BJ (cell line): ENCODE measurements at regions not wholly inside any gene's neighbourhood (a gene's known extent, or its start where the extent isn't known, plus 50 kb on each side); places are given as distances from the start of the nearest gene placed in this dataset.

Experiments used
- CTCF ChIA-PET: fragments of 350-600 bp; formaldehyde crosslinking; extraction: SDS; loops from one replicate; lab custom pipeline; 2021; ENCODE audit warnings: antibody characterized with exemption, inconsistent platforms; lab: Yijun Ruan, JAX
- POLR2A ChIA-PET: fragments of 300-600 bp; sonication (Branson Sonifier 250); formaldehyde crosslinking; extraction: SDS; loops from one replicate; lab custom pipeline; 2021; ENCODE audit warnings: antibody characterized with exemption; lab: Charles Lee
- DNase-seq: peaks from one replicate; pipeline ENCODE4 v3.0.0-alpha.2; 2011; ENCODE audit warnings: low read depth
- H3K27me3 ChIP-seq: 2 replicates; pipeline ENCODE4 v1.6.0; 2011; ENCODE audit warnings: low read length; ENCODE audit not compliant: control insufficient read depth, insufficient read depth
- H3K36me3 ChIP-seq: 2 replicates; pipeline ENCODE4 v1.5.1; 2011; ENCODE audit warnings: low read length; ENCODE audit not compliant: control insufficient read depth, insufficient read depth
- H3K4me3 ChIP-seq: 2 replicates; pipeline ENCODE4 v1.5.1; 2011; ENCODE audit warnings: low read depth, mild to moderate bottlenecking, control low read depth, low read length
- CTCF ChIP-seq: IDR thresholded peaks from 2 replicates; pipeline ENCODE4 v1.5.1; 2011; ENCODE audit warnings: low read depth, mild to moderate bottlenecking, control low read depth, inconsistent platforms, low read length, moderate library complexity; ENCODE audit not compliant: insufficient read depth

GRCh38 chr13:109955598-109955997 lies 169.2 kb upstream of the IRS2 start:
- no peak for TF ChIP-seq CTCF
- Histone ChIP-seq H3K36me3 (no peaks in the 10 kb centered on the region), H3K27me3 (no peaks in the 10 kb centered on the region), H3K4me3 (no peak overlapping the region)
- ChIA-PET POLR2A (no interaction called here), CTCF (interaction anchor here (1.5 kb wide), 1 partner anchor 170 kb away, joined by 4 read pairs; no protein-coding TSS in a partner anchor)
- DNase-seq, result no peak

GRCh38 chr13:109954441-109954840 lies 168.1 kb upstream of the IRS2 start:
- no peak for TF ChIP-seq CTCF
- H3K27me3 ChIP-seq, result no peaks in the 10 kb centered on the region
- ChIA-PET CTCF (no interaction called here), POLR2A (no interaction called here)
- no peak overlapping the region for H3K4me3 ChIP-seq
- no peaks in the 10 kb centered on the region for H3K36me3 ChIP-seq
- DNase-seq, result no peak

- ChIA-PET CTCF (no interaction called here), POLR2A (no interaction called here)
- Histone ChIP-seq H3K4me3 (no peak overlapping the region), H3K27me3 (no peaks in the 10 kb centered on the region), H3K36me3 (no peaks in the 10 kb centered on the region)
- TF ChIP-seq CTCF, result no peak
- DNase-seq, result no peak
Observed at GRCh38 chr13:109951491-109951890, 165.1 kb upstream of the IRS2 start.

- Histone ChIP-seq H3K36me3 (no peaks in the 10 kb centered on the region), H3K4me3 (no peak overlapping the region), H3K27me3 (no peaks in the 10 kb centered on the region)
- CTCF ChIA-PET, result interaction anchor here (0.6 to 1.2 kb wide), 2 partner anchors 19 to 73 kb away, joined by 3 read pairs; no protein-coding TSS in a partner anchor
- DNase-seq, result no peak
- POLR2A ChIA-PET, result no interaction called here
- TF ChIP-seq CTCF, result no peak
Observed at GRCh38 chr13:109949397-109949796, 163.0 kb upstream of the IRS2 start.

GRCh38 chr13:109947006-109947405 lies 160.6 kb upstream of the IRS2 start:
- CTCF ChIA-PET, result no interaction called here
- POLR2A ChIA-PET, result no interaction called here
- DNase-seq, result no peak
- TF ChIP-seq CTCF, result no peak
- H3K27me3 ChIP-seq, result no peaks in the 10 kb centered on the region
- no peak overlapping the region for H3K4me3 ChIP-seq
- no peaks in the 10 kb centered on the region for H3K36me3 ChIP-seq
